A549 (cell line): ENCODE measurements at regions not wholly inside any gene's neighbourhood (a gene's known extent, or its start where the extent isn't known, plus 50 kb on each side); places are given as distances from the start of the nearest gene placed in this dataset.

Source experiments
- ATAC-seq, 2 experiments: fragments of 200-7000 bp in 1 of 2; fragments of >200 bp in 1 of 2; cut with Nextera tagmentation in 1 of 2; cut with Tn5 transposase in 1 of 2; 3 replicates each; pipeline versions ENCODE4 v1.8.0 to v1.9.1; 2018 to 2020; ENCODE audit warnings: mild to moderate bottlenecking in 1 of 2, moderate library complexity in 1 of 2
- CTCF ChIA-PET: fragments of 300-600 bp; sonication (Branson Sonifier 250); formaldehyde crosslinking; extraction: SDS; loops from one replicate; lab custom pipeline; 2021; ENCODE audit warnings: antibody characterized with exemption, inconsistent platforms; lab: Yijun Ruan, JAX
- POLR2A ChIA-PET: fragments of 350-600 bp; formaldehyde crosslinking; extraction: SDS; loops from one replicate; lab custom pipeline; 2021; ENCODE audit warnings: antibody characterized with exemption, inconsistent platforms; lab: Yijun Ruan, JAX
- DNase-seq, 2 experiments: peaks; one replicate each; pipeline versions ENCODE4 v3.0.0 to v3.0.0-alpha.2; 2011 to 2016; ENCODE audit warnings: low read depth in 1 of 2, low spot score in 1 of 2
- FAIRE-seq: peaks from 2 replicates; lab custom pipeline; 2011; peaks lifted over from hg19 to GRCh38; lab: Jason Lieb, UNC
- H3K27ac ChIP-seq, 2 experiments: fragments of >200 bp; sonication (Bioruptor Twin); formaldehyde crosslinking; 3 replicates each; pipeline ENCODE4 v1.5.1; 2016 to 2017
- H3K4me1 ChIP-seq: fragments of >200 bp; sonication (Bioruptor Twin); formaldehyde crosslinking; 3 replicates; pipeline ENCODE4 v1.6.1; 2016
- H3K4me2 ChIP-seq: fragments of >200 bp; sonication (Bioruptor Twin); formaldehyde crosslinking; 3 replicates; pipeline ENCODE4 v1.6.1; 2016
- H3K4me3 ChIP-seq: fragments of >200 bp; sonication (Bioruptor Twin); formaldehyde crosslinking; 3 replicates; pipeline ENCODE4 v1.5.1; 2016
- H3K9me3 ChIP-seq: fragments of >200 bp; sonication (Bioruptor Twin); formaldehyde crosslinking; 3 replicates; pipeline ENCODE4 v1.6.1; 2016
- CBX2 ChIP-seq: fragments of 200-600 bp; sonication (generic); IDR thresholded peaks from 2 replicates; pipeline ENCODE4 v1.6.1; 2016; ENCODE audit warnings: low read depth, mild to moderate bottlenecking, borderline replicate concordance
- CBX8 ChIP-seq: fragments of 200-600 bp; sonication (generic); IDR thresholded peaks from 2 replicates; pipeline ENCODE4 v1.6.1; 2016
- CEBPB ChIP-seq, 2 experiments: fragments of >200 bp in 1 of 2; sonication (Bioruptor Twin) in 1 of 2; formaldehyde crosslinking in 1 of 2; IDR thresholded peaks; 2 replicates each; pipeline ENCODE4 v1.6.1; 2012 to 2016
- CHD4 ChIP-seq: fragments of 200-600 bp; sonication (generic); IDR thresholded peaks from 2 replicates; pipeline ENCODE4 v1.6.1; 2016; ENCODE audit warnings: antibody characterized with exemption, mild to moderate bottlenecking, borderline replicate concordance
- E2F6 ChIP-seq: IDR thresholded peaks from 2 replicates; pipeline ENCODE4 v1.6.1; 2012; ENCODE audit warnings: low read depth, borderline replicate concordance
- EHF ChIP-seq: fragments of 250-450 bp; sonication (Bioruptor Pico); IDR thresholded peaks from 2 replicates; pipeline ENCODE4 v1.5.0; 2020; ENCODE audit warnings: mild to moderate bottlenecking
- ELK1 ChIP-seq: fragments of 150-350 bp; IDR thresholded peaks from 2 replicates; pipeline ENCODE4 v1.6.1; 2014; ENCODE audit warnings: low read depth, mild to moderate bottlenecking, low read length
- FOSB ChIP-seq: fragments of 250-450 bp; sonication (Bioruptor Pico); IDR thresholded peaks from 2 replicates; pipeline ENCODE4 v1.5.0; 2020; ENCODE audit warnings: mild to moderate bottlenecking, moderate library complexity
- FOXS1 ChIP-seq: fragments of 250-450 bp; sonication (Bioruptor Pico); IDR thresholded peaks from 2 replicates; pipeline ENCODE4 v1.5.0; 2020; ENCODE audit warnings: mild to moderate bottlenecking, moderate library complexity
- GATA3 ChIP-seq: IDR thresholded peaks from 2 replicates; pipeline ENCODE4 v1.6.1; 2012; ENCODE audit warnings: borderline replicate concordance
- HES2 ChIP-seq: fragments of >200 bp; sonication (Bioruptor Twin); formaldehyde crosslinking; IDR thresholded peaks from 2 replicates; pipeline ENCODE4 v1.6.1; 2016
- HOXB13 ChIP-seq: fragments of 250-450 bp; sonication (Bioruptor Pico); IDR thresholded peaks from 2 replicates; pipeline ENCODE4 v1.5.0; 2020; ENCODE audit warnings: low read depth, mild to moderate bottlenecking, moderate library complexity
- HOXB5 ChIP-seq: fragments of 250-450 bp; sonication (Bioruptor Pico); IDR thresholded peaks from 2 replicates; pipeline ENCODE4 v1.5.0; 2020; ENCODE audit warnings: mild to moderate bottlenecking, moderate library complexity
- JUNB ChIP-seq: fragments of >200 bp; sonication (Bioruptor Twin); formaldehyde crosslinking; IDR thresholded peaks from 2 replicates; pipeline ENCODE4 v1.6.1; 2016
- KDM1A ChIP-seq: fragments of 200-600 bp; sonication (generic); IDR thresholded peaks from 2 replicates; pipeline ENCODE4 v1.6.1; 2016; ENCODE audit warnings: low read depth, mild to moderate bottlenecking
- MYC ChIP-seq: IDR thresholded peaks from 2 replicates; pipeline ENCODE4 v1.6.1; 2012; ENCODE audit warnings: mild to moderate bottlenecking, inconsistent platforms, low read length, improper control_type of control experiment, borderline replicate concordance
- NR3C1 ChIP-seq: fragments of >200 bp; sonication (Bioruptor Twin); formaldehyde crosslinking; IDR thresholded peaks from 3 replicates; pipeline ENCODE4 v1.6.1; 2017
- POLR2AphosphoS2 ChIP-seq: conservative IDR thresholded peaks from 2 replicates; pipeline ENCODE4 v1.6.1; 2012; ENCODE audit warnings: low read length, improper control_type of control experiment, inconsistent platforms
- RARB ChIP-seq: fragments of 250-450 bp; sonication (Bioruptor Pico); IDR thresholded peaks from 2 replicates; pipeline ENCODE4 v1.8.0; 2021; ENCODE audit warnings: mild to moderate bottlenecking, moderate library complexity
- SMC3 ChIP-seq: fragments of >200 bp; sonication (Bioruptor Twin); formaldehyde crosslinking; IDR thresholded peaks from 3 replicates; pipeline ENCODE4 v1.6.1; 2018; ENCODE audit warnings: inconsistent platforms
- TP53 ChIP-seq: fragments of 250-450 bp; sonication (Bioruptor Pico); IDR thresholded peaks from 2 replicates; pipeline ENCODE4 v1.5.0; 2021; ENCODE audit warnings: mild to moderate bottlenecking, moderate library complexity
- USF2 ChIP-seq: fragments of 450-650 bp; IDR thresholded peaks from 2 replicates; pipeline ENCODE4 v1.6.1; 2014; ENCODE audit warnings: antibody characterized with exemption
- ZNF302 ChIP-seq: fragments of 250-450 bp; sonication (Bioruptor Pico); IDR thresholded peaks from 2 replicates; pipeline ENCODE4 v1.9.0; 2021; ENCODE audit warnings: inconsistent platforms, mild to moderate bottlenecking, moderate library complexity
- ZSCAN20 ChIP-seq: fragments of 250-450 bp; sonication (Bioruptor Pico); IDR thresholded peaks from 2 replicates; pipeline ENCODE4 v1.8.0; 2022; ENCODE audit warnings: mild to moderate bottlenecking, moderate library complexity
- WGBS: methylation state at CpG from one replicate; pipeline ENCODE4 v1.1.6; 2017; ENCODE audit errors: missing lambda C conversion rate; 5-methylcytosine and 5-hydroxymethylcytosine counted together

- Histone ChIP-seq H3K4me2 (no peak overlapping the region), H3K9me3 (peaks cover 4% of the 10 kb centered on the region; the same call in 1 of the 3 replicates), H3K27ac (no peak overlapping the region), H3K4me1 (peaks cover 7% of the 10 kb centered on the region; the same call in 1 of the 3 replicates), H3K4me3 (no peak overlapping the region)
- DNase-seq (no peak), ATAC-seq (no peak), FAIRE-seq (no peak)
- ChIA-PET CTCF (no interaction called here), POLR2A (no interaction called here)
- TF ChIP-seq CHD4: no peak
- no peak for TF ChIP-seq FOXS1 (CRISPR knock-in tag)
- TF ChIP-seq HOXB13 (CRISPR knock-in tag): no peak
- TF ChIP-seq POLR2AphosphoS2: no peak
- no peak for TF ChIP-seq HES2
- TF ChIP-seq E2F6: no peak
- TF ChIP-seq SMC3: no peak
- TF ChIP-seq RARB (CRISPR knock-in tag): no peak
- TF ChIP-seq ELK1: no peak
- no peak for TF ChIP-seq GATA3
- TF ChIP-seq CEBPB (IDR thresholded peaks at IDR 0.05): no peak
- TF ChIP-seq KDM1A: no peak
- TF ChIP-seq NR3C1: no peak
- TF ChIP-seq MYC: no peak
- no peak for TF ChIP-seq ZNF302 (CRISPR knock-in tag)
- 85% methylated on average over 12 of the region's 14 CpGs for WGBS
These were observed 57.7 kb upstream of the DIO3 start for GRCh38 chr14:101503431-101504095.

GRCh38 chr14:101504096-101504948 is 57.0 kb upstream of the DIO3 start:
- CTCF ChIA-PET: no interaction called here
- Histone ChIP-seq H3K4me2 (no peak overlapping the region), H3K27ac (no peak overlapping the region), H3K4me3 (no peak overlapping the region), H3K9me3 (peaks cover 4% of the 10 kb centered on the region; the same call in 1 of the 3 replicates), H3K4me1 (peaks cover 7% of the 10 kb centered on the region; the same call in 1 of the 3 replicates)
- DNase-seq: no peak
- FAIRE-seq: no peak
- POLR2A ChIA-PET: no interaction called here
- 86% methylated on average over 31 of the region's 32 CpGs for WGBS
- no peak for ATAC-seq
- TF ChIP-seq CBX8 (no peak), ZSCAN20 (CRISPR knock-in tag) (no peak), CBX2 (no peak), JUNB (no peak)

GRCh38 chr14:101505236-101505970 is 55.9 kb upstream of the DIO3 start:
- ATAC-seq: peak in 1 of 2 experiments; percentile 53; a peak in 3 of 6 replicates
- no peak overlapping the region for H3K4me3 ChIP-seq
- peak overlapping the region in 1 of 2 experiments; percentile 54; a peak in 2 of 6 replicates for H3K27ac ChIP-seq
- ChIA-PET POLR2A (no interaction called here), CTCF (no interaction called here)
- H3K4me1 ChIP-seq: peaks cover 7% of the 10 kb centered on the region; the same call in 1 of the 3 replicates
- DNase-seq: no peak
- no peak for FAIRE-seq
- WGBS: 68% methylated on average over 7 of the region's 20 CpGs
- no peak overlapping the region for H3K4me2 ChIP-seq
- H3K9me3 ChIP-seq: peaks cover 4% of the 10 kb centered on the region; the same call in 1 of the 3 replicates
- TF ChIP-seq HOXB13 (CRISPR knock-in tag) (no peak), FOSB (no peak), EHF (CRISPR knock-in tag) (no peak), GATA3 (no peak), POLR2AphosphoS2 (no peak), USF2 (no peak), HOXB5 (CRISPR knock-in tag) (no peak), JUNB (no peak), CEBPB (IDR thresholded peaks at IDR 0.05) (no peak), TP53 (no peak)
